CD4-positive, alpha-beta T cell (primary cell): ENCODE measurements at regions not wholly inside any gene's neighbourhood (a gene's known extent, or its start where the extent isn't known, plus 50 kb on each side); places are given as distances from the start of the nearest gene placed in this dataset.

Experiments
- ATAC-seq: fragments of 200-7000 bp; cut with Tn5 transposase; one replicate; pipeline ENCODE4 v1.10.0; 2022; ENCODE audit warnings: mild to moderate bottlenecking; ENCODE audit not compliant: poor library complexity
- CTCF ChIA-PET: fragments of 350-600 bp; sonication (Branson Sonifier 250); formaldehyde crosslinking; loops from one replicate; lab custom pipeline; 2021; ENCODE audit warnings: antibody characterized with exemption, inconsistent platforms; lab: Charles Lee
- POLR2A ChIA-PET: fragments of 350-600 bp; sonication (Branson Sonifier 250); formaldehyde crosslinking; loops from one replicate; lab custom pipeline; 2021; ENCODE audit warnings: antibody characterized with exemption, inconsistent platforms; lab: Charles Lee
- DNase-seq, 14 experiments: peaks; one replicate each; pipeline ENCODE4 v3.0.0-alpha.2; 2013 to 2020; ENCODE audit warnings: mixed read lengths in 2 of 14
- H3K27ac ChIP-seq, 2 donors: one replicate each; pipeline versions ENCODE4 v1.5.1 to v1.7.0; 2013; ENCODE audit warnings: low read length in 2 of 2, low read depth in 1 of 2, mild to moderate bottlenecking in 1 of 2
- H3K27me3 ChIP-seq, 2 experiments: 1 replicate in 1 of 2; 2 replicates in 1 of 2; pipeline versions ENCODE4 v1.6.1 to v1.7.0; 2013; ENCODE audit warnings: low read length in 2 of 2, control low read depth in 1 of 2, mild to moderate bottlenecking in 1 of 2, moderate library complexity in 1 of 2; ENCODE audit not compliant: insufficient read depth in 2 of 2, control insufficient read depth in 1 of 2
- H3K36me3 ChIP-seq: one replicate; pipeline ENCODE4 v1.6.1; 2013; ENCODE audit warnings: low read length, control low read depth; ENCODE audit not compliant: insufficient read depth
- H3K4me1 ChIP-seq: one replicate; pipeline ENCODE4 v1.6.1; 2013; ENCODE audit warnings: low read length, control low read depth; ENCODE audit not compliant: insufficient read depth
- H3K4me3 ChIP-seq: one replicate; pipeline ENCODE4 v1.5.1; 2013; ENCODE audit warnings: mild to moderate bottlenecking, low read length, moderate library complexity
- H3K9me3 ChIP-seq, 2 experiments: 1 replicate in 1 of 2; 2 replicates in 1 of 2; pipeline versions ENCODE4 v1.6.1 to v1.7.0; 2013; ENCODE audit warnings: low read length in 2 of 2, mild to moderate bottlenecking in 2 of 2, control low read depth in 1 of 2, moderate library complexity in 1 of 2; ENCODE audit not compliant: control insufficient read depth in 1 of 2, insufficient read depth in 1 of 2
- H3K27ac Mint-ChIP-seq: one replicate; pipeline ENCODE4 v1.8.0; 2020; ENCODE audit warnings: mixed read lengths
- H3K27me3 Mint-ChIP-seq: one replicate; pipeline ENCODE4 v1.8.0; 2021; ENCODE audit warnings: mixed read lengths
- H3K36me3 Mint-ChIP-seq: one replicate; pipeline ENCODE4 v1.8.0; 2021; ENCODE audit warnings: low read depth, mixed read lengths
- H3K4me1 Mint-ChIP-seq: one replicate; pipeline ENCODE4 v1.8.0; 2021; ENCODE audit warnings: low read depth, mixed read lengths
- H3K4me3 Mint-ChIP-seq: one replicate; pipeline ENCODE4 v1.8.0; 2020; ENCODE audit warnings: mild to moderate bottlenecking, mixed read lengths
- H3K9me3 Mint-ChIP-seq: one replicate; pipeline ENCODE4 v1.8.0; 2020; ENCODE audit warnings: mixed read lengths
- CTCF ChIP-seq: fragments of 200-600 bp; IDR thresholded peaks from one replicate; pipeline ENCODE4 v1.8.0; 2022; ENCODE audit warnings: antibody characterized with exemption, mild to moderate bottlenecking
- intact Hi-C, 2 experiments: fragments of 100-400 bp; cut with DNase I in 1 of 2; cut with micrococcal nuclease in 1 of 2; formaldehyde crosslinking; loops; one replicate each; pipeline versions ENCODE4 v1.15.1 to v1.9.0; 2023 to 2025; cut with DNase I, micrococcal nuclease

GRCh38 chrX:8067754-8068462 lies 103.2 kb downstream of the VCX2 start:
- H3K4me3 ChIP-seq, result no peak overlapping the region
- H3K36me3 ChIP-seq, result no peaks in the 10 kb centered on the region
- TF ChIP-seq CTCF, result no peak
- Mint-ChIP-seq H3K27me3 (no peaks in the 10 kb centered on the region), H3K4me1 (no peaks in the 10 kb centered on the region), H3K36me3 (no peaks in the 10 kb centered on the region), H3K27ac (no peak overlapping the region), H3K9me3 (no peaks in the 10 kb centered on the region), H3K4me3 (no peak overlapping the region)
- ATAC-seq (no peak), DNase-seq (no peak)
- H3K27me3 ChIP-seq, result no peaks in the 10 kb centered on the region
- H3K9me3 ChIP-seq, result no peaks in the 10 kb centered on the region
- no peaks in the 10 kb centered on the region for H3K4me1 ChIP-seq
- ChIA-PET CTCF (no interaction called here), POLR2A (no interaction called here)
- intact Hi-C loops, result no loop called here
- no peak overlapping the region for H3K27ac ChIP-seq

GRCh38 chrX:8052909-8053308 lies 118.2 kb downstream of the VCX2 start:
- H3K4me1 ChIP-seq, result no peaks in the 10 kb centered on the region
- H3K36me3 ChIP-seq, result no peaks in the 10 kb centered on the region
- no peak overlapping the region for H3K27ac Mint-ChIP-seq
- H3K9me3 ChIP-seq, result no peaks in the 10 kb centered on the region
- H3K4me3 Mint-ChIP-seq, result no peak overlapping the region
- H3K9me3 Mint-ChIP-seq, result no peaks in the 10 kb centered on the region
- intact Hi-C loops, result no loop called here
- no peaks in the 10 kb centered on the region for H3K27me3 ChIP-seq
- CTCF ChIA-PET, result no interaction called here
- no peak overlapping the region for H3K27ac ChIP-seq
- no peaks in the 10 kb centered on the region for H3K27me3 Mint-ChIP-seq
- H3K36me3 Mint-ChIP-seq, result no peaks in the 10 kb centered on the region
- no peak for DNase-seq
- ATAC-seq, result no peak
- H3K4me1 Mint-ChIP-seq, result no peaks in the 10 kb centered on the region
- POLR2A ChIA-PET, result no interaction called here
- H3K4me3 ChIP-seq, result no peak overlapping the region
- TF ChIP-seq CTCF, result no peak

- Histone ChIP-seq H3K9me3 (no peaks in the 10 kb centered on the region), H3K27ac (no peak overlapping the region), H3K27me3 (no peaks in the 10 kb centered on the region), H3K4me3 (no peak overlapping the region), H3K4me1 (no peaks in the 10 kb centered on the region), H3K36me3 (no peaks in the 10 kb centered on the region)
- ChIA-PET POLR2A (no interaction called here), CTCF (interaction anchor here (1.0 kb wide), 1 partner anchor 9 kb away, joined by 3 read pairs; no protein-coding TSS in a partner anchor)
- H3K27ac Mint-ChIP-seq, result no peak overlapping the region
- H3K4me1 Mint-ChIP-seq, result no peaks in the 10 kb centered on the region
- H3K36me3 Mint-ChIP-seq, result no peaks in the 10 kb centered on the region
- DNase-seq (no peak), ATAC-seq (no peak)
- no peak for TF ChIP-seq CTCF
- H3K27me3 Mint-ChIP-seq, result no peaks in the 10 kb centered on the region
- no peaks in the 10 kb centered on the region for H3K9me3 Mint-ChIP-seq
- no peak overlapping the region for H3K4me3 Mint-ChIP-seq
- intact Hi-C loops, result no loop called here
Measured at GRCh38 chrX:8049827-8050226, 121.2 kb downstream of the VCX2 start.
